GF-D8 (cell line): ENCODE measurements at regions not wholly inside any gene's neighbourhood (a gene's known extent, or its start where the extent isn't known, plus 50 kb on each side); places are given as distances from the start of the nearest gene placed in this dataset.

Source experiments
- DNase-seq: peaks from one replicate; lab custom pipeline; 2025; lab: John Stamatoyannopoulos, UW

DNA sequence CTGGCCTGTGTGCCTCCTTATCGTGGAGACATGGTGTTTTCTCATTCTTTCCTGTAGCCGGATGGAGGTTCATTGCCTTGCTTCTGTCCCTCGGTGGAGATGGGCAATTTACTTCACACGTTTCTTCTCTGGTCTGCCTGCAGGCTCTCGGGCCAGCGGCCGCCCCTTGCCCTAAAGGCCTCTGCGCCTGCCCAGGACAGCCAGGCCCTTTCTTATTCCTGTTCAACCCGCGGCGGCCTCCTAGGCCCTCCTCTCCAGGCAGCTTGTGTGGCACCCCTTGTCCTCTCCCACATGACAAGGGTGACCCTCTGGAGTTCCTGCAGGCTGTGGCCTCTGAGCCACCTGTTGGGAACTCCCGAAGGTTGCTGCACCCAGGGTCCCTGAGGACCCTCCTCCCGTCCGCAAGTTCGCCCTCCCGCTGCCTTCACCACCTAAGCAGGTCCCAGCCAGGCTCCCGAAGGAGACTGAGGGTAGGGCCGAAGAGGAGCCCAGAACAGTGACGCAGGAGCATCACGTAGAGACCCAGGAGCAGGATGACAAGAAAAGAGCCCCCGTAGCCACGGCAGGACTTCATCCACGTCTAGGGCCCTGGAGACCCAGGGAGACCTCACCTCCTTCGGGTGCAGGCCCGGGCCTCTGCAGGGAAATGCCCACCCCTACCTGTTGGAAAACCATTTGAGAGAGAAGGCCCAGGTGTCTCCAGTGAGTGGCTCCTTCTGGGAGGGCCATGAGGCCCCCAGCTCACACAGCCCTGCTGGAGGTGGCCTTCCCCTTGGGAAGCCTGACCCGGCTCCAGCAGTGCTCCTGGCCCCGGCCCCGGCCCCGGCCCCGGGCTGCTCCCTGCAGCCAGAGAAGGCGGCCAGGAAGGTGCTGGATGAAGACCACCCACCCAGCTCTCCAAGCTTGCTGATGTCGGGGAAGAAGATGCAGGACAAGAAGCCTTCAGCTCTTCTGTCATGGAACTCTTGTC is 291.4 kb downstream of the TLE4 start:
- DNase-seq = no peak

DNA sequence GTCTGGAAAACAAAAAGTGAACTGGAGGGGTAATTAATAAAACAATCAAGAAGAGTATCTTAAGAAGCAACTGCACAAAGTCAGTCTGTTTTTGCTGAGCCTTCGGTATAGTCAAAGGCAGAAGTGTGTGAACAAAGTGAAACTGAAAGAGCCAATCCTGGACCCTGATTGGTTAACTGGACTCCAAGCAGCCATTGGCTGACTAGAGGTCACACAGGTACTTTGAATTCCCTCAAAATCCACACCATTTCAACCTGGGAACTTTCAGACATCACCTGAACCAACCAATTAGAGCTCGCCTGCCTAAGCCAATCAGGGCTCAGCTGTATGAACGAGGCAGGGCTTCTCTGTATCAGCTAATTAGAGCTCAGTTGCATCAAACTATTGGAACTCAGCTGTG is 286.7 kb downstream of the TLE4 start:
- DNase-seq = no peak

DNA sequence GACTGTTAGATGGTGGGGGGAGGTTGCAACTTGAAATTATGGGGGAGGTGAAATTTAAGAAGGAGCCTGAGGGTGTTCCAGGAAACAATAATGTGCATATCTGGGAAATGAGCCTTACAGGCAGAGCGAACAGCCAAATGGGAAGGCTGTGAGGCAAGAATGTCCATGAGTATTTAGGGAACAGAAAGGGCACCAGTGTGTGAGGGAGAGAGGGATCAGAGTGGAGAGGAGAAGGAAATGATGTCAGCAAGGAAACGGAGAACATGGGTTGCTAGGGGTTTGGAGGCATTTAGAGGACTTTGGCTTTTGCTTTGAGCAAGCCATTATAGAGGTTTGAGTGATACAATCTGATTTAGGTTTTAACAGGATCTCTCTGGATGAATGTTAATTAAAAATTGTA is 285.4 kb downstream of the TLE4 start:
- DNase-seq = no peak

DNA sequence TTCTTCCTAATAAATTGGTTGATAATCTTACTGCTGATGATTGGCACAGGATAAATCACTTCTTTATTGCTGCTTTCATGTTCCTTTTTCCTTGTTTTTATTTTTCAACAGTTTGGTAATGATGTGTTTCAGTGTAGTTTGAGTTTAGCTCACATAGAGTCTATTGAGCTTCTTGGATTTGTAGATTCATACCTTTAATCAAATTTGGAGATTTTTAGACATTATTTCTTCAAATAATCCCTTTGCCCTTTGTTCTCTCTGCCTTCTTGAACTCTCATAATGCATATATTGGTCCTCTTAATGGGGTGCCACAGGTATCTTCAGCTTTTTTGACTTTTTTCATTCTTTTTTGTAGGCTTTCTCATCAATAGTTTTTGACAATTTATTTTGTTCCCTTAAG is 275.3 kb downstream of the TLE4 start:
- DNase-seq = no peak

DNA sequence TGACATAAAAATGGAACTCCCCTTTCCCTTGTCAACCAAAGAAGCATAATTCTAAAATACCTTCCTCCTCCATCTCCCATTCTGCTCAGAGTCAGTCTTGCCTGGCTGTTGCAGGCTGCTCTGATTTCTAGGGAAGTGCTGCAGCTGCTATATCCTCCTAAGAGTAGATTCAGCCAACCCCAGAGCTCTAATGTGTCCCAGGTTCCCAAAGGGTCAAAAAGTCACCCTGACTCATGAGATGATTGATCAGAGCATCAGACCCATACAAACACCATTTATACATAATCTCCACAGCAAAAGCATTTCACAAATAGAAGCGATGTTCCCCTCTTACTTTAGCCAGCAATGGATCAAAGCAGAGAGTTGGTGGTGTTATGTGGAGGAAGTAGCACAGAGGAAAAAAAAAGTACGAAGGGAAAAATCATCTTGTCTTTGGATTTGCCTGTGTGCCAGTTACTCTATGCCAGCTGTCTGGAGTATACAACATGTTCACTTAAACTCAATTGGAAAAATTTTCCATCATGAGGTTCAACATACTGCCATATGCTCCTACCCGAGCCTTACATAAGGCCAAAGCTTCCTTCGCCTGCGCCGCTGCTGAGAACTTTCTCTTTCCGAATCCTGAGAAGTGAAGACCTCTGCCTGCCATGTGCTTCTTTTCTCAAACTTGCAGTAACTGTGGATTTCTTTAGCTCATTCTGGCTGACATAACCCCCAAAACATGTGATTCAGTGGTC is 258.0 kb downstream of the TLE4 start:
- no peak for DNase-seq

DNA sequence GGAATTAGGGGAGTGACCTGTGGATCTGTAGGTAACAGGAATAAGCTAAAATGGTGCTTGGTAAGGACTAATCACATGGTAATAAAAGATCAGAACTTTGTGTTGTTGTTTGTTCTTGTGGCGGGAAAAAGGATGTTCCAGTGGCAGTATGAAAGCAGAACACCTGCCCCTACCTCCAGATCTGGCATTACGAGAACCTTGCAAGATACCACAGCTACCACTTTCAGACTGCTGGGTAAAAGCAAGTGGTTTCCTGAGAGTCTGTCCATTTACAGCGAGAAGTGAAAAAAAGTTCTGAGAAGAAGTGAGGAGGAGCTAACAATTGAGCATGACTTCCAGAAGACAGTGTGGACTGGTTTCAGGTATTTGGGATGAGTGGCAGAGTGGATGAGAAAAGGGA is 252.5 kb downstream of the TLE4 start:
- DNase-seq = no peak

DNA sequence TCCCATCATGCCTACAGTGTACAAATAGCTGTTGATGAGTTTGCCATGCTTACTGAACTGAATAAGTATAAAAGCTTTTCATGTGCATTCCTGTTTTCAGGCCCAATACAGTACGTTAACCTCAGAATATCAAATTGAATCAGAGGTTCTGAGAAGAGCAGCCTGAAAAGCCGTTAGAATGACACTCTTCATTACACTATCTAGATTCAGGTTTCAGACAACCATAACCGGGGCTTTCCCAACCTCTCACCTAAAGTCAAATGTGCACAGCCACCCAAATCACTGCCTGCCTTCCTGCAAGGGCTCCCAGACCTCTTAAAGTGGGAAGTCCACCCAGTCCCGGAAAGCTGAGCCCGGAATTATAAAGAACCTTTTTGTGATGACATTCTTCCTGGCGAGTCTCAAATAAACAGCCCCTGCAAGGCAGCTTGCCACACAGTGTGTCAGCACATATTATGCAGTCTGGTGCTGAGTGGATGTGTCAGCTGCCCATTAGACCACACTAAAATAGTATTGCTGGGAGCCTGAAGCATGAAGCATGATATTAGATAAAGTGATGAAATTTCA is 245.8 kb downstream of the TLE4 start:
- no peak for DNase-seq

DNA sequence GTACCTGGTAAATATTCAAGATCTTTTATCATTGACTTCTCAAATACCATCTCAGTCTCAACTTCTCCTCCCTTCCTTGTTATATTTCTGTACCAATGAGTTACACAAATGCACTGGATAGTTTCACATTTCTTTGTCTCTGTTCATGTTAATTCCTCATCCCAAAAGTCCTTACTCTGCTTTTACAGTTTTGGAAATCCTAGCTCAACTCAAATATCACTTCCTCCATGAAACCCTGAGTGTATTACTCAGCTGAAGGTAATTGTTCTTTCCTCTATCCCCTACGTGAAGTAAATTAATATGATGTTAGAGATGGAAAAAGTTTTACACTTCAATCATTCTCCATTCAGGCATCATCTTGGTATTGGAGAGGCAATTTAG is 241.5 kb downstream of the TLE4 start:
- DNase-seq = no peak

DNA sequence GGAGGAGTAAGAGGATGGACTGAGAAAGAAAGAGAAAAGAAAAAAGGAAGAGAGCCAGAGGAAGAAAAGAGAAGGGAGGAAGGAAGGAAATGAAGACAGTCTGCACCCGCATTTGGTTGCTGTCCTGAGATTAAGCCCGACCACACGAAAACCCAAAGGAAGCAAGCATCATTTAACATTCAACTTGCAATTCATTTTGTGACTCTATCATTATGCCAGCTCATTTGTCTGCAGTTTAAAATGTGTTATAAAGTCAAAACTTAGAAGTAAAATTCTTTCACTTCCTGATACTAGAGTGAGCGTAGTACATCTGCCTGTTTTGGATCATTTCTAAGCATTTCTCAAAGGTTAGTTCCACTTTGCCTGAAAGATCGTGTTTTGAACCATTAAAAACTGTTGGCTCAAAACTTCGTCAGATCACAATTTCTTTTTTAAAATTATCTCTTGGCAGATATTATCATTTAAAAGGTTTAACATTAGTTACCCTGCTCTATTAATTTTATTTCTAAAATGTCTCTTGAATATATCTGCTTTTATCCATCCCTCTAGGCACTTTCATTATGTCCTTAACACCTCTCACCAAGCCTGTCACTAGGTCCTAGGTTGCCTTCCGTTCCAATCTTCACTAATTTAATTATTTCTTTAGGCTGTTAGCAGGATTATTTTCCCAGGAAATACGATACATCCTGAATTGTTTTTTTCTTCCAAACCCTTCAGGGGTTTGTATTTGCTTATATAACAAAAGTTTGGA is 240.9 kb downstream of the TLE4 start:
- peak; percentile 25 for DNase-seq

DNA sequence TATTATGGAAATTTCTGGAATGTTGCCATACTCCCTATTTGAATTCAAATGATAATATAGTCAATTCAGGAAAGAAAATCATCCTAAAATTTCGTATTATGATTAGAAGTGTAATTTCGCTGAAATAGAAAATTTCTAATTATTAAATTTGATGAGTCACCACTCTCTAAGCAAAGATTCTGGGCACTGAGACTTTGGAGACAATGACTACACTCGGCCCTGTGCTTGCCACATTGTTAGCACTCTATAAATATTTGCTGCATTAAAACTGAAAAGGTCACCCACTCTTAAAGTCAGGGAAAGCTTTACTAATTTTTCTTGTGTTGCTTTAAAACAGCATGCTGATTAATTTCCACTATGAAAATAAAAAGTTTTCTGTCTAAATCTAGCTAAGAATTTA is 240.3 kb downstream of the TLE4 start:
- DNase-seq = no peak

DNA sequence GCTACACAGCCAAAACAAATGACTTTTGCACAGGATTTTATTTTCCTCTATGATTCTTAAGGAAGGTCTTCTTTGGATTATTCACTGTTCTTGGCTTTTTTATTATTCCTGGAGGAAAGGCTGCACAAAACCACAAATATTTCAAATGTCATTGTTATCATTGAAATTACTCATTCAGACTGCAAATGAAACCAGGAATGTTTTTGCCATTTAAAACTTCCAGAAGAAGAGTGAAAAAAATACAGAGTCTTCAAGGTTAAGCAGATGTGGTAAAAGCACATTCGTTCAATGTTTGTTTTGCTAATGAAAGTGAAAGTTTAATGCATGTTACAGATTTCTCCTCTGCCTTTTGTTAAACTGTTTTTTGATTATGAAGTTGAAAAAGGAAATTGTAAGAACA is 238.2 kb downstream of the TLE4 start:
- DNase-seq = no peak

DNA sequence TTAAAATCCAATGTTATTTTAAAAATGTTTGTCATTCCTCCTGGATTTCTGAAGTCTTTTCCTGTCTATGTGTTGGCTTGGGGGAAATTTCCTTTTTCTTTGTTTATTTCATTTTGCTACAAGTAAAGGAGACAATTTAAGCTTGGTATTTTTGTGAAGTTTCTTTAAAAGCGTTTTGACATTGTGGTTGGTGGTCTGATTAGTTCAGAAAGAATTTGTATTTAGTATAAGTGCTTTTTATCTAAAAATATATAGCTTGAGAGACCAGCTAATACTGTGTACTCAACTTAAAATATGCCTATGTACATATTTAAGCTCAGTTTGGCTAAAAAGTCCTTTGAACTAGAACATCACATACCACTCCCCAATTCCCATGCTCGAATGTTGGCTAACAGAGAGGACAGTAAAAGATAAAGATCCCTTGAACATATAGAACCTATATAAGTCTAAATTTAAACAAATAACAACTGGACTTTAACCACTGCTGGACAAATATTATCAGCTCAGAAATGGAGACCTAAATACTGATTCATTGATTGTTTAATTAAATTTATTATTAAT is 237.6 kb downstream of the TLE4 start:
- DNase-seq = no peak

DNA sequence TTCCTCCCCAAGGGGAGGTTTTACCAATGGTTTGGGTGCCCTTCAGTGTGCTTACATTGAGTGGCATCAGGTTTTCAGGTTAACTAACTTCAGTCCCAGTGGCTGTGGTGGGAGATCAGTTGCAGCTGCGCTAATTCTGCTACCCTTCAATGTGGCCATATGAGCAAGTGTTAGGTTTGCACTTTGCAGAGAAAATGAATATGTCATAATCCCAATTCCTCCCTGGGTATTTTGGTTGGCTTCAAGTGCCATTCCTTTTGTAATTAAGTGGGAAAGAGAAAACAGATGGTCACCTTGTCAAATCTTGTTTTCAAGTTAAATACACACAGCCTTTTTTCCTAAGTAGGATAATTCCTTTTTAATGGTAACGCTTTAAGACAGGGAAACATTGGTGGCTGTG is 236.2 kb downstream of the TLE4 start:
- DNase-seq = no peak

DNA sequence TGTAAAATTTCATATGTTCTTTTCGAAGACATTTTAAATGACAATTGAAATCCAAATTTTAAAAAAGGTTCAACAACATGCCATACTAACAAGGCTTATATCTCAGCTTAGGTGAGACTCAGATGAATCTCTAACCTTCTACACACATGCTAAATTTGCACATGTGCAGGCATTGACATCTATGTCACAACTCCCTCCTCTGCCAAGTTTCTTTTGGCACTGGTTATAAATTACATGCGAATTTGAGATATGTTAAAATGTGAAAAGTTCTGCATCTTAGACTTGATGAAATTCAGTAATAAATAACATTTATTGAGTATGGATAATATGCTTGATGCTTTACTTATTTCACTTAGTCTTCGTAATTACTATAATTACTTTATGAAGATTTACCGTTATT is 234.3 kb downstream of the TLE4 start:
- DNase-seq = no peak

DNA sequence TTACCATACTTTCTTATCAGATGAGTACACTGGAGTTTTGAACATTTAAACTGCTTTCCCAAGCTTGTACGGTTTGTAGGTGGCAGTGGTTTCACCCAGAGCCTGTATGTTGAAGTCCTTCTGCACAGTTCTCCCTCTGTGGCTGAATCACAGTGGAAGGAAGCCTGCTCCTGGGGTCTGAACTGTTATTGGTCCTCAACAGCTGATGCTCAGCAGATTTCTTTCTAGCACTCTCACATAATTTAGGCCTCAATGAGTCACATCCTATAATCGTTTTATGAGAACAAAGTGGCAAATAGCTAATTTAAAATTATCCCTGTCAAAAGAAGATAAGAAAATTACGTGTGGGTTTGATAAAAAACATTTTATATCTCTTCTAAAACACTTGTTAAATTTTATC is 229.7 kb downstream of the TLE4 start:
- DNase-seq = no peak

DNA sequence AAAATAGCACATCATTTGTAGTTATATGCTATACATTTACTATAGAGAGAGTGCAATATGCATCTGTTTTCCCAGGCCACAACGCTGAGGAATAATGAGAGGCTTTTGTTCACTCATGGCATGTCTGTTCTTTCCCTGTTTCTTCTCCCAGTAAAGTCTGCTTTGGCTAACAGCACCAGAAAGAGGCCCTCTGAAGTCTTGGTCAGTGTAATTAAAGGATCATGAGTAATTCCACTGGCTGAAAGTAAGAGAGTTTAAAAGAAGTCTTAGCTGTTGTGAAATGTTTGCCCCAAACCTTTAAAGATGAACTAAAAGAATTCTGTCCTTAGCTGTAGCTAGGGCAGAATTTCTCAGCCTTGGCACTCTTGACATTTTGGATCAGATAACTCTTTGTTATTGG is 228.8 kb downstream of the TLE4 start:
- DNase-seq = no peak

DNA sequence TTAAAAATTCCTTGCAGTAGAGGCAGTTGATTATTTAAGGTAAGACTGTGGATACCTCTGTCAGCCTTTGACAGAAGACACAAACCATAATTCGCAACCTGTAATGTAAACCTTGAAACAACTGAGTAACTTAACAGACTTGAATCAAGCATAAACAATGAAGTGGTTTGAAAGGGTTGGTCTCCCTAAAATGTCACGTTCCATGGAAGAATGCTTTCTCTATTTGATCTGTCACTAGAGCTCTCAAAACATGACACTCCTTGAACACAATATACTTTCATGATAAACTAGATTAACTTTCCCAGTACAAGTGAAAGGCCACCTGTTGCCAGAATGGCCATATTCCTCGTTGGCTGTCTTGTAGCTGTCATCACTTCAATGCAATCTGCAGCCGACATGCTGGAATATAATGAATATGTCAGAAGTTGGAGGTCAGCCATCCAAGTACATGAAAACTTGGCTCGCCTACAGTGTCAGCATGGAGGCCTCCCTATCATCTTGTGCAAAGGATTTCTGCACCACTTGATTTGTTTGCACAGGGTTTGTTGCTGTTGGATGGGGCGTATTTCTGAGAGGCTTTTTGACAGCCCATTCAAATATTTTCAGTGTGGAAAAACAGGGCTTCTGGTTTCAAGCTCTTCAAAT is 228.0 kb downstream of the TLE4 start:
- DNase-seq = no peak

DNA sequence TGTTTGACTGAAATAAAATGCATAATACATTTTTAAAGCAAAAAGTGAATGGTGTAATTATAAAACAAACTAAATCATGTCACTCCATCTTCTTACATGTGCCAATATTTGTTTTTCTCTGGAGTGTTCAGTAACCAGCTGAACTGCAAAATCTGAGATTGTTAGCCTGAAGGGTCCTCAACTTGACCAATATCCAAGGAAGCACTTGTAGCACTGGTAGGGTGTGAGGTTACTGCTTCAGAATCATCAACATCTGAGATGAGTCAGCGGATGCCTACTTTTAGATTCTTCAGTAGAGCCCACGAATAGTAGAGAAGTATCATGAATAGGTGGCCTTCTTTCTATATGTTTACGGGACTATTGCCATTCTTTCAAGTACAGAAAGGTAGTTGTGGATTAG is 226.7 kb downstream of the TLE4 start:
- no peak for DNase-seq

DNA sequence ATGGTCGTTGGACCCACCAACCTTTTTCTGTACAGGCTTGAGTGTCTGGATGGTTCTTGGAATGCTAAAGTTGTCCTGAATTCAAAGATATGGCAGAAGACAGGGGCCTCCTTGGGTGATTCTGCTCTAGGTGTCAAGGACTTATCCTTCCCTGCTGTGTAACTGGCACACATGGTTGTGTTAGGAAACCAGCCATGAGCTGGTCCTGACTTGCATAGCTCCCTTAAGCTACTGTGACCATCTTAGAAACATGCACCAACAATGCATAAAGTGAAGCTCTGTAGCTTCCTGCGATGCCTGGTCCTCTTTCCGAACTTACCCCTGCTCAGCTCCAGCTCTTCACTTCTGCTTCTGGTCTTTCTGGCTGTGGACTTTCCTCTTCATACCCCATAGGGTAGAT is 224.6 kb downstream of the TLE4 start:
- no peak for DNase-seq

DNA sequence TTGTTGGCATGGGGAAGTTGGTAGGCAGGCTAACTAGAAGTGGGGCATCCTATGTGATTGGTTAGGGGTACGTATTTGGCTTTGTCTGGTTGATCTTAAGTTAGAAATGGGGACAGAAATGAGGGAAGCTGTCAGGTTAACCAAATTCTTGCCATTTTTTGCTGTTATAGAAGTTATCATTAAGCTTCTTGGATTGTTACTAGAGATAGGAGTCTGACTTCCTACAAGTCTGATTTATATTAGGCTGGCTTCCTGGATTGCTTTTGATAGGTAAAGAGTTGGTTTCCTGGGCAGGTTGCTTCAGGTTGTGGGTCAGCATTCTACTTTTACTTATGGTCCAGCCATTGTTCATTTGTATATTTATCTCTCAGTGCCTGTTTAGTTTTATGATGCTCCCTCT is 216.9 kb downstream of the TLE4 start:
- no peak for DNase-seq

DNA sequence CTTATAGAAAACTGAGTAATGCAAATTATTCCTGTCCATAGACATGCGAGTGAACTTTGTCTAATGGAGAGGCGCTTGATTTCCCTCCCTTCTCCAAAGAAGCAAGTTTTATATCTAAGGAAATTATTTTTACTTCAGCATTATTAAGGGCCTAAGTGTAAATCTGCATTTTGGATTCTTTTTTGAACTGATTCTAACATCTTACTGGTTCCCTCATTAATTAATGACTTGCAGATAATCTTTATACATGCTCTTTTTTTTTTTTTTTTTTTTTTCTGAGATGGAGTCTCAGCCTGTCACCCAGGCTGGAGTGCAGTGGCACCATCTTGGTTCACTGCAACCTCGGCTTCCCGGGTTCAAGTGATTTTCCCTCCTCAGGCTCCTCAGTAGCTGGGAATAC is 209.5 kb downstream of the TLE4 start:
- DNase-seq = no peak

DNA sequence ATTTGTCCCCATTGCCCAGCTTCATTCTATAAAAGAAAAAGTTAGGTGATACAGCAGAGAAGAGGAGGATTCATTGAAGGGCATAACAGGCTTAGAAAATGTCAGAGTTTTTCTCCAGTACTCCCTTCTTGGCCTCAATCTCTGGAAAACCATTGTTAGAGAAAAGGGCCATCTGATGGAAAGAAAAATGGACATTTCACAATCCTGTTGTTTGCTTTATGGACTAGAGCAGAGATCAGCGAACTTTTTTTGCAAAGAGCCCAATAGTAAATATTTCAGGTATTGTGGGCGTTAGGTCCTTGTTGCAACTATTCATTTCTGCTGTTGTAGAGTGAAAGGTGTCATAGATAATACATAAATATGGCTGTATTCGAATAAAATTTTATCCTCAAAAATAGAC is 208.8 kb downstream of the TLE4 start:
- DNase-seq = no peak
